Liver (tissue), 3 donors: ENCODE measurements at regions not wholly inside any gene's neighbourhood (a gene's known extent, or its start where the extent isn't known, plus 50 kb on each side); places are given as distances from the start of the nearest gene placed in this dataset.

Source experiments
- FOXA1 ChIP-seq: IDR thresholded peaks from 2 replicates; pipeline ENCODE4 v1.6.1; 2016; ENCODE audit warnings: antibody characterized with exemption
- HNF4G ChIP-seq: IDR thresholded peaks from 2 replicates; pipeline ENCODE4 v1.6.1; 2016; ENCODE audit warnings: antibody characterized with exemption
- RAD21 ChIP-seq, 2 donors: IDR thresholded peaks; 2 replicates each; pipeline ENCODE4 v1.6.1; 2016; ENCODE audit warnings: antibody characterized with exemption in 2 of 2, mild to moderate bottlenecking in 2 of 2
- REST ChIP-seq: IDR thresholded peaks from 2 replicates; pipeline ENCODE4 v1.6.1; 2016; ENCODE audit warnings: antibody characterized with exemption, mild to moderate bottlenecking
- TAF1 ChIP-seq: conservative IDR thresholded peaks from 2 replicates; pipeline ENCODE4 v1.6.1; 2016; ENCODE audit warnings: antibody characterized with exemption, mild to moderate bottlenecking
- YY1 ChIP-seq: IDR thresholded peaks from 2 replicates; pipeline ENCODE4 v1.6.1; 2016; ENCODE audit warnings: antibody characterized with exemption, mild to moderate bottlenecking
- TF ChIP-seq, protein P1 (sequence below): fragments of 150-350 bp; IDR thresholded peaks from 2 replicates; pipeline ENCODE4 v1.5.1; 2017; ENCODE audit warnings: improper control_type of control experiment, low read depth, low read length; ENCODE audit not compliant: missing input control
- donor health status: healthy.
- donor health status: healthy.

GRCh38 chr4:122328893-122329292 is 49.9 kb upstream of the ADAD1 start:
- no peak for TF ChIP-seq RAD21 (IDR thresholded peaks at IDR 0.05)
- TF ChIP-seq, protein P1, sequence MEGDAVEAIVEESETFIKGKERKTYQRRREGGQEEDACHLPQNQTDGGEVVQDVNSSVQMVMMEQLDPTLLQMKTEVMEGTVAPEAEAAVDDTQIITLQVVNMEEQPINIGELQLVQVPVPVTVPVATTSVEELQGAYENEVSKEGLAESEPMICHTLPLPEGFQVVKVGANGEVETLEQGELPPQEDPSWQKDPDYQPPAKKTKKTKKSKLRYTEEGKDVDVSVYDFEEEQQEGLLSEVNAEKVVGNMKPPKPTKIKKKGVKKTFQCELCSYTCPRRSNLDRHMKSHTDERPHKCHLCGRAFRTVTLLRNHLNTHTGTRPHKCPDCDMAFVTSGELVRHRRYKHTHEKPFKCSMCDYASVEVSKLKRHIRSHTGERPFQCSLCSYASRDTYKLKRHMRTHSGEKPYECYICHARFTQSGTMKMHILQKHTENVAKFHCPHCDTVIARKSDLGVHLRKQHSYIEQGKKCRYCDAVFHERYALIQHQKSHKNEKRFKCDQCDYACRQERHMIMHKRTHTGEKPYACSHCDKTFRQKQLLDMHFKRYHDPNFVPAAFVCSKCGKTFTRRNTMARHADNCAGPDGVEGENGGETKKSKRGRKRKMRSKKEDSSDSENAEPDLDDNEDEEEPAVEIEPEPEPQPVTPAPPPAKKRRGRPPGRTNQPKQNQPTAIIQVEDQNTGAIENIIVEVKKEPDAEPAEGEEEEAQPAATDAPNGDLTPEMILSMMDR, result no peak
- no peak for TF ChIP-seq TAF1
- TF ChIP-seq REST, result no peak
- no peak for TF ChIP-seq HNF4G
- TF ChIP-seq FOXA1, result no peak
- no peak for TF ChIP-seq YY1
